BE2C (cell line): ENCODE measurements at regions not wholly inside any gene's neighbourhood (a gene's known extent, or its start where the extent isn't known, plus 50 kb on each side); places are given as distances from the start of the nearest gene placed in this dataset.
"Not testable (repeated sequence)": the region's sequence is repeated elsewhere in the genome, so short reads cannot be mapped to it uniquely, and the experiment has no call there.

Experiments used
- DNase-seq: peaks from one replicate; pipeline ENCODE4 v3.0.0-alpha.2; 2020
- H3K27me3 ChIP-seq: fragments of 250-450 bp; sonication (Bioruptor Pico); 2 replicates; pipeline ENCODE4 v1.5.1; 2020; ENCODE audit warnings: mild to moderate bottlenecking
- H3K36me3 ChIP-seq: fragments of 250-450 bp; sonication (Bioruptor Pico); 2 replicates; pipeline ENCODE4 v1.5.1; 2020; ENCODE audit warnings: mild to moderate bottlenecking
- H3K4me1 ChIP-seq: fragments of 250-450 bp; sonication (Bioruptor Pico); 2 replicates; pipeline ENCODE4 v1.5.1; 2020
- H3K4me3 ChIP-seq: 2 replicates; pipeline ENCODE4 v1.5.1; 2011; ENCODE audit warnings: low read depth, low read length
- H3K9me3 ChIP-seq: fragments of 250-450 bp; sonication (Bioruptor Pico); 2 replicates; pipeline ENCODE4 v1.5.1; 2020
- TF ChIP-seq, protein P1 (sequence below): IDR thresholded peaks from 2 replicates; pipeline ENCODE4 v1.5.1; 2012; ENCODE audit warnings: mild to moderate bottlenecking, low read depth, low read length

GRCh38 chr6:28661097-28661713 lies 135.5 kb downstream of the GPX5 start:
- Histone ChIP-seq H3K9me3 (no peaks in the 10 kb centered on the region), H3K27me3 (peaks cover 4% of the 10 kb centered on the region), H3K36me3 (no peaks in the 10 kb centered on the region), H3K4me3 (no peak overlapping the region), H3K4me1 (no peaks in the 10 kb centered on the region)
- TF ChIP-seq, protein P1, sequence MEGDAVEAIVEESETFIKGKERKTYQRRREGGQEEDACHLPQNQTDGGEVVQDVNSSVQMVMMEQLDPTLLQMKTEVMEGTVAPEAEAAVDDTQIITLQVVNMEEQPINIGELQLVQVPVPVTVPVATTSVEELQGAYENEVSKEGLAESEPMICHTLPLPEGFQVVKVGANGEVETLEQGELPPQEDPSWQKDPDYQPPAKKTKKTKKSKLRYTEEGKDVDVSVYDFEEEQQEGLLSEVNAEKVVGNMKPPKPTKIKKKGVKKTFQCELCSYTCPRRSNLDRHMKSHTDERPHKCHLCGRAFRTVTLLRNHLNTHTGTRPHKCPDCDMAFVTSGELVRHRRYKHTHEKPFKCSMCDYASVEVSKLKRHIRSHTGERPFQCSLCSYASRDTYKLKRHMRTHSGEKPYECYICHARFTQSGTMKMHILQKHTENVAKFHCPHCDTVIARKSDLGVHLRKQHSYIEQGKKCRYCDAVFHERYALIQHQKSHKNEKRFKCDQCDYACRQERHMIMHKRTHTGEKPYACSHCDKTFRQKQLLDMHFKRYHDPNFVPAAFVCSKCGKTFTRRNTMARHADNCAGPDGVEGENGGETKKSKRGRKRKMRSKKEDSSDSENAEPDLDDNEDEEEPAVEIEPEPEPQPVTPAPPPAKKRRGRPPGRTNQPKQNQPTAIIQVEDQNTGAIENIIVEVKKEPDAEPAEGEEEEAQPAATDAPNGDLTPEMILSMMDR, result no peak
- DNase-seq, result no peak

DNA sequence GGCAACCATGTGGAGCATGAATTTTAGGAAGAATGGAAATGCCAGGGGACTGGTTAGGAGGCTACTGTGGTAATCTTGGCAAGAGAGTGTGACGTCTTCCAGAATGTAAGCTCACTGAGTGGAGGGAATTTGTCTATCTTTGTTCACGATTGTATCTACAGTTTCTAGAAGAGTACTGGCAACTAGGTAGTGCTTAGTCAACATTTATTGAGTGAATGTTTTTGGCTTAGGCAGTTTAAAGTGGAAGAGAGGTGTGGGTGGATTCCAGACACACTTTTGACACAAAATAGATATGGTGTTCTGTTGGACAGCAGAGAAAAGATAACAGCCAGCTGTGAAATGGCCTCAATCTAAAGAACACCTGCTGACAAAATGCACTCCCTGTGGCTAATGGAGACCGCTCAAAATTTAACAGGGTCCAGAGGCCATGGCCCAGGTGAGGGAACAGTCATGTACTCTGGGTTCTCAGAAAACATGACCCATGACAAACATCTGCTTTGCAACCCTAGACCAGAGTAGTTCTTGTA lies 139.3 kb downstream of the GPX5 start:
- DNase-seq, result no peak
- Histone ChIP-seq H3K4me3 (no peak overlapping the region), H3K9me3 (no peaks in the 10 kb centered on the region), H3K4me1 (no peaks in the 10 kb centered on the region), H3K36me3 (no peaks in the 10 kb centered on the region), H3K27me3 (no peaks in the 10 kb centered on the region)
- TF ChIP-seq, protein P1, result no peak

- no peaks in the 10 kb centered on the region for H3K4me1 ChIP-seq
These were observed 147.7 kb downstream of the GPX5 start for GRCh38 chr6:28673417-28673786.

DNA sequence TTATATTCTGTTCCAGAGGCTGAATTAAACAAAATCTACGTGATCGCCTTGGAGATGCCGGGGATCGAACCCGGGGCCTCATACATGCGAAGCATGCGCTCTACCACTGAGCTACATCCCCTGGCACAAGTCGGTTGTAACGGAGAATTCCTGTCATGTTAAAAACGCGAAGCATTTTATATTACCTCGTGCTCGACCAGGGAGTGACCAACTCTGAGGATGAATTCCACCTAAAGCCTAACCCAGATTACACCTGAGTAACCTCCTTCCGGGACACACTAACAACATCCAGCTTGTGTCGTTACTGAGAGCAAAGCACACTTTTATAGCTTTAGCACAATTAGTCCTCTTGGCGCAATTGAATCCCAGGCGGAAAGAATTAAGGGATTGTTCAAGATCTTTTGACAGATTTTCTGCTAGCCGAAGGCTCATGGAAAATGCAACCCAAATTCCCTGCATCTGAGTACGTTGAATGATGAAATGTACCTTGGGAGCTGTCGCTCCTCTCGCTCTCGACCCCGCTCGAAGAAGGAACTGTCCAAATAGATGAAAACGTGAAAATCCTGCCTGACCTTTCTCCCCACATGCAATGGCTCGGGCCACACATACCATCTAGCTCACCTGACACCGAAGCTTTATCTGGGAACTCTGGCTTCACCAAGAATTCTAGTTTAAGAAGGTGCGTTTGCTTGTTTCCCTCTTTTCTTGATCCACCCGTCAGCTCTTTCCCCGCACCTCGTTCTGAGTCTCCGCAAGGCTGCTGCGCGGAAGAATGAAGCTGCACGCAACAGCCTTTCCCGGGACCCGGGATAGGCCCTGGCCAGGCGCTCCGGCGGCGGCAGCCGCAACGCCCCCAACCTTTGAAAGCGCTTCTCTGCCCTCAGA lies 148.3 kb downstream of the GPX5 start:
- Histone ChIP-seq H3K4me1 (no peaks in the 10 kb centered on the region), H3K4me3 (peak overlapping the region; percentile 78), H3K27me3 (peaks cover 4% of the 10 kb centered on the region; the same call in 1 of the 2 replicates), H3K9me3 (no peaks in the 10 kb centered on the region), H3K36me3 (no peaks in the 10 kb centered on the region)
- DNase-seq, result peak; percentile 71
- TF ChIP-seq, protein P1, result 0 out of 2 replicates have a peak, but pooled peaks have one; percentile 2

More at GRCh38 chr6:28673417-28673786, 147.7 kb downstream of the GPX5 start:
- Histone ChIP-seq H3K4me3 (no peak overlapping the region; the same call in 1 of the 2 replicates), H3K36me3 (no peaks in the 10 kb centered on the region), H3K27me3 (no peaks in the 10 kb centered on the region), H3K9me3 (no peaks in the 10 kb centered on the region)
- no peak for DNase-seq
- TF ChIP-seq, protein P1, result no peak

DNA sequence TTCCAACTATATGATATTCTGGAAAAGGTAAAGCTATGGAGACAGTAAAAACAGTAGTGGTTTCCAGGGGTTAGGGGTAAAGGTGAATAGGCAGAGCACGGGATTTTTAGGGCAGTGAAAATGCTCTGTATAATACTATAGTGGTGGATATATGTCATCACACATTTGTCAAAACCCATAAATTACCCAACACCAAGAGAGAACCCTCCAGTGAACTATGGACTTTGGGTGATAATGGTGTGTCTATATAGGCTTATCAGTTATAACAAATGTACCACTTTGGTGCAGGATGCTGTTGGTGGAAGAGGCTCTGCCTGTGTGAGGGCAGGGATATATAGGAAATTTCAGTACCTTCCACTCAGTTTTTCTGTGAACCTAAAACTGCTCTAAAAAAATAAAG lies 149.9 kb downstream of the GPX5 start:
- TF ChIP-seq, protein P1, result no peak
- no peak for DNase-seq
- Histone ChIP-seq H3K27me3 (peaks cover 13% of the 10 kb centered on the region; the same call in 1 of the 2 replicates), H3K36me3 (no peaks in the 10 kb centered on the region), H3K4me3 (no peak overlapping the region), H3K4me1 (no peaks in the 10 kb centered on the region), H3K9me3 (no peaks in the 10 kb centered on the region)

GRCh38 chr6:28682542-28682941 lies 156.9 kb downstream of the GPX5 start:
- Histone ChIP-seq H3K27me3 (peaks cover 27% of the 10 kb centered on the region), H3K36me3 (no peaks in the 10 kb centered on the region), H3K9me3 (no peaks in the 10 kb centered on the region), H3K4me1 (no peaks in the 10 kb centered on the region), H3K4me3 (no peak overlapping the region)
- TF ChIP-seq, protein P1, result no peak
- DNase-seq, result no peak

DNA sequence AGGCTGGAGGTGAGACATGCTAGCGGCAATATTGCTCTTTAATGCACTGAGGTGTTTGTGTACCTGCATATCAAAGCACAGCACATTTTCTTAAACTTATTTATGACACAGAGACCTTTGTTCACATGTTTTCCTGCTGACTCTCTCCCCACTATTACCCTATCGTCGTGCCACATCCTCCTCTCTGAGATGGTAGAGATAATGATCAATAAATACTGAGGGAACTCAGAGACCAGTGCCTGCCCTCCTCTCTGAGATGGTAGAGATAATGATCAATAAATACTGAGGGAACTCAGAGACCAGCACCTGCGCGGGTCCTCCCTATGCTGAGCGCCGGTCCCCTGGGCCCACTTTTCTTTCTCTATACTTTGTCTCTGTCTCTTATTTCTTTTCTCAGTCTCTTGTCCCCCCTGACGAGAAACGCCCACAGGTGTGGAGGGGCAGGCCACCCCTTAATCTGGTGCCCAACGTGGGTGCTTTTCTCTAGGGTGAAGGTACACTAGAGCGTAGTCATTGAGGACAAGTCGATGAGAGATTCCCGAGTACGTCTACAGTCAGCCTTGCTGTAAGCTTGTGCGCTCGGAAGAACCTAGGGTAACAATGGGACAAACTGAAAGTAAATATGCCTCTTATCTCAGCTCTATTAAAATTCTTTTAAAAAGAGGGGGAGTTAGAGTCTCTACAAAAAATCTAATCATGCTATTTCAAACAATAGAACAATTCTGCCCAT lies 157.4 kb downstream of the GPX5 start:
- not testable (repeated sequence) for DNase-seq, H3K9me3 ChIP-seq, H3K36me3 ChIP-seq, H3K4me1 ChIP-seq
- peak overlapping the region; percentile 19 for H3K4me3 ChIP-seq
- peaks cover 27% of the 10 kb centered on the region for H3K27me3 ChIP-seq
